CD4-positive, alpha-beta memory T cell (primary cell): ENCODE measurements at regions not wholly inside any gene's neighbourhood (a gene's known extent, or its start where the extent isn't known, plus 50 kb on each side); places are given as distances from the start of the nearest gene placed in this dataset.

Source experiments
- CTCF ChIA-PET: fragments of 350-600 bp; sonication (Branson Sonifier 250); formaldehyde crosslinking; loops from one replicate; lab custom pipeline; 2021; ENCODE audit warnings: inconsistent platforms; ENCODE audit not compliant: partially characterized antibody; lab: Charles Lee
- POLR2A ChIA-PET: fragments of 350-600 bp; sonication (Branson Sonifier 250); formaldehyde crosslinking; loops from one replicate; lab custom pipeline; 2021; ENCODE audit not compliant: partially characterized antibody; lab: Charles Lee
- DNase-seq, 5 donors: peaks; one replicate each; pipeline versions ENCODE4 v3.0.0 to v3.0.0-alpha.2; 2020 to 2022; ENCODE audit warnings: mixed read lengths in 1 of 5
- H3K27ac ChIP-seq: one replicate; pipeline ENCODE4 v1.7.0; 2013; ENCODE audit warnings: low read depth, low read length
- H3K27me3 ChIP-seq: 2 replicates; pipeline ENCODE4 v1.7.0; 2013; ENCODE audit warnings: mild to moderate bottlenecking, low read length, moderate library complexity; ENCODE audit not compliant: insufficient read depth
- H3K36me3 ChIP-seq: 2 replicates; pipeline ENCODE4 v1.7.0; 2013; ENCODE audit warnings: mild to moderate bottlenecking, low read length, moderate library complexity; ENCODE audit not compliant: insufficient read depth
- H3K4me1 ChIP-seq: 2 replicates; pipeline ENCODE4 v1.7.0; 2013; ENCODE audit warnings: mild to moderate bottlenecking, low read length, moderate library complexity; ENCODE audit not compliant: insufficient read depth
- H3K4me3 ChIP-seq, 2 donors: one replicate each; pipeline ENCODE4 v1.7.0; 2013; ENCODE audit warnings: low read length in 2 of 2, mild to moderate bottlenecking in 1 of 2
- H3K9me3 ChIP-seq, 2 donors: one replicate each; pipeline ENCODE4 v1.7.0; 2013; ENCODE audit warnings: low read length in 2 of 2, control low read depth in 1 of 2; ENCODE audit not compliant: control insufficient read depth in 1 of 2
- H3K27ac Mint-ChIP-seq, 7 donors: one replicate each; pipeline ENCODE4 v1.8.0; 2020 to 2021; ENCODE audit warnings: mixed read lengths in 7 of 7, mild to moderate bottlenecking in 6 of 7, inconsistent platforms in 3 of 7, moderate library complexity in 3 of 7
- H3K27me3 Mint-ChIP-seq, 2 donors: one replicate each; pipeline ENCODE4 v1.8.0; 2020 to 2021; ENCODE audit warnings: mixed read lengths in 2 of 2
- H3K36me3 Mint-ChIP-seq, 2 donors: one replicate each; pipeline ENCODE4 v1.8.0; 2020 to 2021; ENCODE audit warnings: mixed read lengths in 2 of 2, inconsistent platforms in 1 of 2, mild to moderate bottlenecking in 1 of 2
- H3K4me1 Mint-ChIP-seq, 4 donors: one replicate each; pipeline ENCODE4 v1.8.0; 2020 to 2021; ENCODE audit warnings: mixed read lengths in 4 of 4, mild to moderate bottlenecking in 1 of 4
- H3K4me3 Mint-ChIP-seq, 8 donors: one replicate each; pipeline ENCODE4 v1.8.0; 2020 to 2021; ENCODE audit warnings: mixed read lengths in 8 of 8, mild to moderate bottlenecking in 7 of 8, moderate library complexity in 6 of 8, inconsistent platforms in 3 of 8
- H3K9me3 Mint-ChIP-seq, 8 donors: one replicate each; pipeline ENCODE4 v1.8.0; 2020 to 2021; ENCODE audit warnings: mixed read lengths in 8 of 8, mild to moderate bottlenecking in 5 of 8, inconsistent platforms in 3 of 8, moderate library complexity in 1 of 8
- intact Hi-C: fragments of 100-400 bp; cut with micrococcal nuclease; formaldehyde crosslinking; loops from one replicate; pipeline ENCODE4 v1.15.1; 2023

- no peak for DNase-seq
- Mint-ChIP-seq H3K9me3 (peaks cover 0 to 12% (median under 1%) of the 10 kb centered on the region in 8 donors), H3K27ac (no peak overlapping the region), H3K27me3 (no peaks in the 10 kb centered on the region), H3K4me1 (no peaks in the 10 kb centered on the region), H3K36me3 (no peaks in the 10 kb centered on the region), H3K4me3 (no peak overlapping the region)
- no peak overlapping the region for H3K27ac ChIP-seq
- no peak overlapping the region for H3K4me3 ChIP-seq
- no peaks in the 10 kb centered on the region for H3K36me3 ChIP-seq
- H3K9me3 ChIP-seq = no peaks in the 10 kb centered on the region
- POLR2A ChIA-PET = no interaction called here
- H3K27me3 ChIP-seq = no peaks in the 10 kb centered on the region
- intact Hi-C loops = no loop called here
- CTCF ChIA-PET = no interaction called here
- H3K4me1 ChIP-seq = no peaks in the 10 kb centered on the region
These were observed 641.5 kb downstream of the PLOD2 start for GRCh38 chr3:145519398-145520047.

DNA sequence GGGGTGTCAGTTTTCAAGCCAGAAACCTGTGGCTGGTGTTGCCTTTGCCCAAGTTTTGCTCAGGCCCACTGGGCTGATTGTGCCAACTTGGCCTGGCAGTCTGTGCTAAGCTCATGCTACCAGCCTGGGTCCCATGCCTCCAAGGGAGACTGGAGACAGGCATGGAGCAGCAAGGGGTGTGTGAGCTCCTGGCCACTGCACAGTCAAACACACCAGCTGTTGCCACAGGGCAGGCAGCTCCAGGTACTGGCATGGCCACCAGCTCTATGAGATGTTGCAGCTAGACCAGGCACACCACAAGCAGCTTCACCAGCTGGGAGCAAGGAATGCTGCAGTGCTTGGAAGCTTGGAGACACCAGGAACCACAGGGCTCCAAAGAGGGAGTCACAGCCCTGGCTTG, 638.8 kb downstream of the PLOD2 start:
- intact Hi-C loops = no loop called here
- H3K27ac ChIP-seq = no peak overlapping the region

GRCh38 chr3:145522893-145523651, 637.9 kb downstream of the PLOD2 start:
- Mint-ChIP-seq H3K4me3 (no peak overlapping the region), H3K36me3 (no peaks in the 10 kb centered on the region), H3K9me3 (peaks cover 0 to 18% (median under 1%) of the 10 kb centered on the region in 8 donors), H3K27ac (no peak overlapping the region), H3K4me1 (no peaks in the 10 kb centered on the region), H3K27me3 (no peaks in the 10 kb centered on the region)
- Histone ChIP-seq H3K27ac (no peak overlapping the region), H3K4me1 (no peaks in the 10 kb centered on the region), H3K36me3 (no peaks in the 10 kb centered on the region), H3K4me3 (no peak overlapping the region), H3K9me3 (peaks cover 0 to 3% of the 10 kb centered on the region in 2 donors), H3K27me3 (no peaks in the 10 kb centered on the region)
- intact Hi-C loops = no loop called here
- DNase-seq = no peak
- ChIA-PET CTCF (no interaction called here), POLR2A (no interaction called here)

More for the DNA sequence above, 638.8 kb downstream of the PLOD2 start:
- peaks cover 0 to 15% (median 2%) of the 10 kb centered on the region in 8 donors for H3K9me3 Mint-ChIP-seq
- CTCF ChIA-PET = no interaction called here
- no peaks in the 10 kb centered on the region for H3K4me1 ChIP-seq
- H3K4me3 Mint-ChIP-seq = no peak overlapping the region
- POLR2A ChIA-PET = no interaction called here
- H3K36me3 Mint-ChIP-seq = no peaks in the 10 kb centered on the region
- H3K9me3 ChIP-seq = peaks cover 0 to 3% of the 10 kb centered on the region in 2 donors
- no peaks in the 10 kb centered on the region for H3K27me3 ChIP-seq
- no peak overlapping the region for H3K4me3 ChIP-seq
- no peaks in the 10 kb centered on the region for H3K4me1 Mint-ChIP-seq
- no peak for DNase-seq
- no peak overlapping the region for H3K27ac Mint-ChIP-seq
- no peaks in the 10 kb centered on the region for H3K36me3 ChIP-seq
- H3K27me3 Mint-ChIP-seq = no peaks in the 10 kb centered on the region

GRCh38 chr3:145531548-145531947, 629.4 kb downstream of the PLOD2 start:
- no peaks in the 10 kb centered on the region for H3K4me1 Mint-ChIP-seq
- Histone ChIP-seq H3K27ac (no peak overlapping the region), H3K4me3 (no peak overlapping the region), H3K27me3 (no peaks in the 10 kb centered on the region), H3K4me1 (no peaks in the 10 kb centered on the region), H3K9me3 (peaks cover 0 to 3% of the 10 kb centered on the region in 2 donors), H3K36me3 (no peaks in the 10 kb centered on the region)
- H3K36me3 Mint-ChIP-seq = no peaks in the 10 kb centered on the region
- POLR2A ChIA-PET = no interaction called here
- H3K9me3 Mint-ChIP-seq = peaks cover 0 to 6% (median 1%) of the 10 kb centered on the region in 8 donors
- H3K27ac Mint-ChIP-seq = no peak overlapping the region
- CTCF ChIA-PET = no interaction called here
- no peaks in the 10 kb centered on the region for H3K27me3 Mint-ChIP-seq
- no peak overlapping the region for H3K4me3 Mint-ChIP-seq
- no peak for DNase-seq
- intact Hi-C loops = no loop called here

GRCh38 chr3:145533696-145534095, 627.3 kb downstream of the PLOD2 start:
- no peaks in the 10 kb centered on the region for H3K9me3 ChIP-seq
- Mint-ChIP-seq H3K36me3 (no peaks in the 10 kb centered on the region), H3K9me3 (peaks cover 0 to 3% (median 0%) of the 10 kb centered on the region in 8 donors), H3K4me3 (no peak overlapping the region), H3K27me3 (no peaks in the 10 kb centered on the region), H3K27ac (no peak overlapping the region), H3K4me1 (no peaks in the 10 kb centered on the region)
- no peaks in the 10 kb centered on the region for H3K36me3 ChIP-seq
- H3K27me3 ChIP-seq = no peaks in the 10 kb centered on the region
- ChIA-PET POLR2A (no interaction called here), CTCF (no interaction called here)
- no peak for DNase-seq
- no peak overlapping the region for H3K27ac ChIP-seq
- no peaks in the 10 kb centered on the region for H3K4me1 ChIP-seq
- intact Hi-C loops = no loop called here
- no peak overlapping the region for H3K4me3 ChIP-seq

DNA sequence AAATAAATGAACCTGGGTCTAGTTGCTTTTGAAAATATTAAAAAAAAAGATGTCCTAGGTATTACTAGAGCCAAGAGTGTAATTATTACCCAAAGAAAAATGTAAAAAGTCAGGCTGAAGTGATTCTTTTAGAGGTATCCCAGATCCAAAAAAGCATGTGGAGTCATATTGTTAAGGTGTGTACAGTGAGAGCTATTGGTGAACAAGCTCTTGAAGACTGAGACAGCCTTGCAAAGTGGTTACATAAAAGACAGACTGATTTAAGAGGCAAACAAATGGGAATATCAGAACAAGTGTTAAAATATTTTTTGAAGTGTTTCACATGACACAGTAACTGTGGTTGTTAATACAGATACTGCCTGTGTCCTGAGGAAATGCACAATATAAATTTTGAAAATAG, 624.5 kb downstream of the PLOD2 start:
- Histone ChIP-seq H3K27me3 (no peaks in the 10 kb centered on the region), H3K36me3 (no peaks in the 10 kb centered on the region), H3K4me1 (no peaks in the 10 kb centered on the region), H3K9me3 (no peaks in the 10 kb centered on the region), H3K27ac (no peak overlapping the region), H3K4me3 (no peak overlapping the region)
- H3K4me1 Mint-ChIP-seq = no peaks in the 10 kb centered on the region
- CTCF ChIA-PET = no interaction called here
- no peaks in the 10 kb centered on the region for H3K36me3 Mint-ChIP-seq
- POLR2A ChIA-PET = no interaction called here
- H3K4me3 Mint-ChIP-seq = no peak overlapping the region
- intact Hi-C loops = no loop called here
- peaks cover 0 to 5% (median 3%) of the 10 kb centered on the region in 8 donors for H3K9me3 Mint-ChIP-seq
- no peaks in the 10 kb centered on the region for H3K27me3 Mint-ChIP-seq
- no peak overlapping the region for H3K27ac Mint-ChIP-seq
- no peak for DNase-seq

GRCh38 chr3:145550522-145550921, 610.5 kb downstream of the PLOD2 start:
- POLR2A ChIA-PET = interaction anchor here (0.5 kb wide), 1 partner anchor 908 kb away, joined by 3 read pairs; no protein-coding TSS in a partner anchor
- H3K27ac Mint-ChIP-seq = no peak overlapping the region
- DNase-seq = no peak
- no peaks in the 10 kb centered on the region for H3K36me3 Mint-ChIP-seq
- H3K9me3 Mint-ChIP-seq = peaks cover 0 to 26% (median 13%) of the 10 kb centered on the region in 8 donors
- CTCF ChIA-PET = no interaction called here
- H3K4me1 ChIP-seq = no peaks in the 10 kb centered on the region
- no peak overlapping the region for H3K4me3 ChIP-seq
- no peaks in the 10 kb centered on the region for H3K36me3 ChIP-seq
- no peak overlapping the region for H3K4me3 Mint-ChIP-seq
- intact Hi-C loops = no loop called here
- H3K27me3 Mint-ChIP-seq = no peaks in the 10 kb centered on the region
- no peaks in the 10 kb centered on the region for H3K27me3 ChIP-seq
- no peaks in the 10 kb centered on the region for H3K9me3 ChIP-seq
- H3K4me1 Mint-ChIP-seq = no peaks in the 10 kb centered on the region
- no peak overlapping the region for H3K27ac ChIP-seq
